ENCODE measurements at regions not wholly inside any gene's neighbourhood (a gene's known extent, or its start where the extent isn't known, plus 50 kb on each side); places are given as distances from the start of the nearest gene placed in this dataset.

GRCh38 chr6:68239034-68239433 lies 396.0 kb upstream of the ADGRB3 start:
- TF ChIP-seq CTCF (IDR thresholded peaks at IDR 0.05) (no peak), POLR2A (IDR thresholded peaks at IDR 0.05) (no peak)
